HuH-7.5 (cell line): ENCODE measurements at regions not wholly inside any gene's neighbourhood (a gene's known extent, or its start where the extent isn't known, plus 50 kb on each side); places are given as distances from the start of the nearest gene placed in this dataset.
"Not testable (repeated sequence)": the region's sequence is repeated elsewhere in the genome, so short reads cannot be mapped to it uniquely, and the experiment has no call there.

ENCODE experiments used
- DNase-seq: peaks from one replicate; pipeline ENCODE4 v3.0.0; 2011; ENCODE audit warnings: low spot score

DNA sequence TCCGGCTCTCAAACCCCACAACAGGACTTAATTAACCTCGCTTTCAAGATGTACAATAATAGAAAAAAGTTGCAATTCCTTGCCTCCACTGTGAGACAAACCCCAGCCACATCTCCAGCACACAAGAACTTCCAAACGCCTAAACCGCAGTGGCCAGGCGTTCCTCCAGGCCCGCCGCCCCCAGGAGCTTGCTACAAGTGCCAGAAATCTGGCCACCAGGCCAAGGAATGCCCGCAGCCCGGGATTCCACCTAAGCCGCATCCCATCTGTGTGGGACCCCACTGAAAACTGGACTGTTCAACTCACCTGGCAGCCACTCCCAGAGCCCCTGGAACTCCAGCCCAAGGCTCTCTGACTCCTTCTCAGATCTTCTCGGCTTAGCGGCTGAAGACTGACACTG, 262.5 kb downstream of the SMARCA2 start:
- not testable (repeated sequence) for DNase-seq

GRCh38 chr9:2279138-2279537, 264.0 kb downstream of the SMARCA2 start:
- DNase-seq: not testable (repeated sequence)

DNA sequence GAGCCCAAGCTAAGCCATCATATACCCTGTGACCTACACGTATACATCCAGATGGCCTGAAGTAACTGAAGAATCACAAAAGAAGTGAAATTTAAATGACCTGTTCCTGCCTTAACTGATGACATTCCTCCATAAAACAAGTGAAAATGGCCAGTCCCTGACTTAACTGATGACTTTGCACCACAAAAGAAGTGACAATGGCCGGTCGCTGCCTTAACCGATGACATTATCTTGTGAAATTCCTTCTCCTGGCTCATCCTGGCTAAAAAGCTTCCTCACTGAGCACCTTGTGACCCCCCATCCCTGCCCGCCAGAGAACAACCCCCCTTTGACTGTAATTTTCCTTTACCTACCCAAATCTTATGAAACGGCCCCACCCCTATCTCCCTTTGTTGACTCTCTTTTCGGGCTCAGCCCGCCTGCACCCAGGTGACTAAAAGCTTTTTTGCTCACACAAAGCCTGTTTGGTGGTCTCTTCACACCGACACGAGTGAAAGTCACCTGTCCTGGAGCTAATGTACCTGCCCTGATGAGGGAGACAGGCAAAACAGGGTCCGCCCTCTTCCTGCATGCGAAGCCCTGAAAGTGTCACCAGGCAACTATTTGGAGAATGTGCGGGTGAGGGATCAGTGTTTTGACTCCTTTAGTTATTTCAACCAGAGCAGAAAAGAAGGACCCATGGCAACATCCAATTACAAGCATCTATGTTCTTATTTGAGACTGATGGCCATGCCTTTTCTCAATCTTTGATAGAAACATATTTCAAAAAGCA, 266.1 kb downstream of the SMARCA2 start:
- DNase-seq: no peak

- no peak for DNase-seq
Measured at GRCh38 chr9:2281803-2282185, 266.6 kb downstream of the SMARCA2 start.

GRCh38 chr9:2284770-2285169, 269.6 kb downstream of the SMARCA2 start:
- no peak for DNase-seq

DNA sequence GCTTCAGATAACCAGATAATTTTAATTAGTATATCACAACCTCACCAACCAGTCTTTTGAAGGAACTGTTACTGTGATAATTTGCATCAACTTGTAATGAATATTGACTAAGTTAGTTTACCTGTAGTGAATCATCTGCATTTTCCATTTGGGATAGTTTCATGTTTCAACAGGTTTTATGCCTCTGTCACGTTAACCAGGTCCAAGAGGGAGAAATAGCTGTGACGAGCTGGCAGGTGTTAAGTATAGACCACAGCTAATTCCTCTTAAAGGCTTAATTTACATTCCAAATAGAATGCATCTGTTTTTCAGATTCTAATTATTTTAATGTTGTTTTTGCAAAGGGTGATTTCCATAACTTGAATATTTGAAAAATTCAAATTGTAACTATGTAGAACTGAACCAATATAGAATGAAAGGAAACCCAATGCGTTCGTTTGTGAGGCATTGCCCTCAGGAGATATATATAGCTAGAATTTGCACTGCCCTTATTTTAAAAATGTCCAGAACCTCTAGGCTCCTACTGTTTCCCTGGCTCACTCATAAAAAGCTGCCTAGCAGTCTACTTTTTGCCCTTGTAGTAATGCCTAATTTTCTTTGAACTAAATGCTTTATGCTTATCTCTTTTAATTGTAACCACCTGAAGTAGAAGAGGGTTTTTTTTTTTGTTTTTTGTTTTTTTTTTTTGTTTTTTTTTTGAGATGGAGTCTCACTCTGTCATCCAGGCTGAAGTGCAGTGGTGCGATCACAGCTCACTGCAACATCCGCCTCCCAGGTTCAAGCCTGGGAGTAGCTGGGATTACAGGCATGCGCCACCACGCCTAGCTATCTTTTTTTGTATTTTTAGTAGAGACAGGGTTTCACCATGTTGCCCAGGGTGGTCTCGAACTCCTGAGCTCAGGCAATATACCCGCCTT, 270.5 kb downstream of the SMARCA2 start:
- no peak for DNase-seq

- no peak for DNase-seq
Measured at GRCh38 chr9:2286333-2286705, 271.2 kb downstream of the SMARCA2 start.

DNA sequence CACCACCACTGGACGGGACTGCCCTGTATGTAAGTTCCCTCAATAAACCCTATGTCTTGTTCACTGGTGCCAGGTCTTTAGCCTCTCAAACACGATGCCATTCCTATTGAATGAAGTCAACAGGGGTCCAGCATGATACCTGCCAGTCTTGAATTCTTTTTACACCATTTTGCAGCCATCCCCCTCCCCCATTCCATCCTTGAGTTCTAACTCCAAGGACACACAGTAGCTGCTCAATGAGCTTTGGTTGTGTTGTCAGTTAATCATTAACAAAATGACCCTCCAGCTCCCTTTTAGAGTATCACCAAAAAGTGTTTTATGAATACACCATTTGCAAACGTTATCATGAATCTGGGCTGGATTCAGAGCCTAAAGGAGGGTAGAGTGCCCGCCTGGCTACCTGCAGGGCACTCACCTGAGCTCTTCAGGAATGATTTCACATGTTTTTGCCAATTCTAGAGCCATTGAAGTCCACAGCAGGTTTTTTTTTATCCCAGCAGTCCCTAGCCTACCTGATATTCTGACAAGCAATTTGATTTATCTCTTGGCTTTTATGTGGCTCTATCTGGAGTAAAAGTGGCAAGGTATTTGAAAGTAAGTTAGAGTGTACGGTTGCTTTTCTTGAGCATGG, 271.8 kb downstream of the SMARCA2 start:
- no peak for DNase-seq

DNA sequence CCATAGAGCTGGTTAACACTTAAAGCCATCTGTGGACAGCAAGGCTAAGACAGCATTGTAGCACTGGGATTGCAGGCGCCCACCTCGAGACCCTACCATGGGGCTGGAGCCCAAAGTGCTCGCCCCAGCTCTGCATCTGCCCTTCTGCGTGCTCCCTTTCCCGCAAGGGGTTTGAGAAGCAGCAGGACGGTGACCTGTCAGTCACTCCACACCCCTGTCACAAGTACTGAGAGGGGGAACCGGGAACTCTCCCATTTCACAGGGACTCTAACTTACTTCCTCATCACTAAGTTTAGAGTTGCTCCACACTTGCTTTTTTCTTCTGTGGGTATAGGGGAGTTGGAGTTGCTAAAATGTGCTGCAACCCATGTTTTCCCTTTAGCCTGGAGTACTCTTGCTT, 273.2 kb downstream of the SMARCA2 start:
- no peak for DNase-seq

DNA sequence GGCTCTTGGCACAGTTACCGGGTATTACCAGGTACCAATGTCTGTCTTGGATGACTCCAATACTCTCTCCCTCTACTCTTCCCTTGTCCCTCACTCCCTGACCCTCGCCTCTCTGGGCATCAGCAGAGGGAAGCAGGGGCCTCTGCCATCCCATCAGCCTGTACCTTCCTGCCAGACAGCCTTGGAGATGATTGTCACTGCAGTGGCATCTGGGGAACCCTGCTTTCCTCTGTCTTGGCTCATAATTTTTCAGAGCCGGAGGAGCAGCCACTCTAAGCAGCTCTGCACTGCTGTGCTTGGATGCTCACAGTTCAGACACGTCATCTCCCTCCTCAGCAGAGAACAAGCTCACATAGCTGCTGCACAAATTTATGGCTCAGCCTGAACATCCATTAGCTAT, 274.1 kb downstream of the SMARCA2 start:
- no peak for DNase-seq

GRCh38 chr9:2290382-2290781, 275.2 kb downstream of the SMARCA2 start:
- DNase-seq: no peak

- DNase-seq: no peak
Measured at GRCh38 chr9:2291980-2292704, 277.0 kb downstream of the SMARCA2 start.

DNA sequence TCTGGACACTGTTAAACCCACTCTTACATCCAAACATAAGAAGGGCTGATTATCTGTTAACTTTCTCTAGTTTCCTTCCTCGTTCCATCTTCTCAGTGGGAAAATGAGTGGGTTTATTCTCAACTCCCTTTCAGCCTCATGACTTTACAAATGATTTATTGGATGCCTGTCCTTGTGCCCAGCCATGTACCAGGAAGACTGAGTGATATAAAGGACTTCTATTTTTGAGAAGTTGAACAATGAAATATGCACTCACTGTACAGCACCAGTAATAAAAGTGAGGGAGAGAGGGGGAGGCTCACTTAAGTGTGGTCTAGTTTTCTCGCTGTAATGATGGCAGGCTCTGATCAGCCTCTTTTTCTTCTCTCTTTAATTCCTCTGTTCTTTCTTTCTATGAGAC, 277.6 kb downstream of the SMARCA2 start:
- no peak for DNase-seq

DNA sequence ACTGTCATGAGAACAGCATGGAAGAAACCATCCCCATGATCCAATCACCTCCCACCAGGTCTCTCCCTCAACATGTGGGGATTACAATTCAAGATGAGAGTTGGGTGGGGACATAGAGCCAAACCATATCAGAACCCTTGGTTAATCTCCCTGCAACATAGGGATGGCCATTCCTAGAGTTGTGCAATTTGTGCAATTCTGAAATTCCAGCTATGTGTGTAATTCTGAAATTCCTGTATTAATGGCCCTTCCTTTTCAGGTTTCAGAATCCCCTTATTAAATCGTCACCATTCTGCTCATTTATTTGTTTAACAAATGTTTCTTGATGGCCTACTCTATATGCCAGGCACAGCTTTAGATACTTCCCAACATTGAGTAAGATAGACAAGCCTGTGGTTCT, 282.6 kb downstream of the SMARCA2 start:
- DNase-seq: no peak

DNA sequence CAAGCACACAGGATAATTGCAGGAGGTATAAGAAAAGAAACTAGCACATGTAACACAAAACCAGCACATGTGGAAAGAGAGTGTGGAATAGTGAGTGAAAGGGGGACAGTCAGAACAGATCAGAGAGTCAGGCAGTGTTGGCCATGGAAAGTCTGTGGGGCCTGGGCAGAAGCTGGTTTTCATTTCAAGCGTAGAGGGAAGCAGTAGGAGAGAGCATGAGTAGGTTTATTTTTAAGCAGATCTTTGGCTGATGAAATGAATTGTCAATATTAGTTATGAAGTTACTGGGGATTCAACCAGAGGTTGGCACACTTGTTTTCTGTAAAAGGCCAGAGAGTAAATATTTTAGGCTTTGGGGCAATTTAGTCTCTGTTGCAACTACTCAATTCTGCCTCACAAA, 283.1 kb downstream of the SMARCA2 start:
- no peak for DNase-seq

GRCh38 chr9:2299156-2299842, 284.2 kb downstream of the SMARCA2 start:
- DNase-seq: no peak

DNA sequence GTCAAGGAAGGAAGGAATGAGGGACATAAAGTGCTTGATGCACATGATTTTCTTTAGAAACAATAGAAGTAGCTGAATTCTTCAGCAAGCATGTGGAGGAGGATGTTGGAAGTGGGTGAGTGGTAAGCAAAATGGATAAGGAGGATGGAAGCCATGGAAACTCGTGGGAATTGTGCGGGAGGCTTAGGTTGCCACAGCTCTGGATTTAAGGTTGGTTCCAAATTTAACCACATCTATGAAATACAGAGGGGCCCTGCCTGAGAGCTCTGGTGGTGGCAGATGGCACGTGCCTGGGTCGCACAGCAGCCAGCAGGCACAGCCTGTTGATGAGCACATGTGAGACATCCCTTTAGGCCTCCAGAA, 284.7 kb downstream of the SMARCA2 start:
- DNase-seq: no peak

- no peak for DNase-seq
Measured at GRCh38 chr9:2300325-2300724, 285.2 kb downstream of the SMARCA2 start.

DNA sequence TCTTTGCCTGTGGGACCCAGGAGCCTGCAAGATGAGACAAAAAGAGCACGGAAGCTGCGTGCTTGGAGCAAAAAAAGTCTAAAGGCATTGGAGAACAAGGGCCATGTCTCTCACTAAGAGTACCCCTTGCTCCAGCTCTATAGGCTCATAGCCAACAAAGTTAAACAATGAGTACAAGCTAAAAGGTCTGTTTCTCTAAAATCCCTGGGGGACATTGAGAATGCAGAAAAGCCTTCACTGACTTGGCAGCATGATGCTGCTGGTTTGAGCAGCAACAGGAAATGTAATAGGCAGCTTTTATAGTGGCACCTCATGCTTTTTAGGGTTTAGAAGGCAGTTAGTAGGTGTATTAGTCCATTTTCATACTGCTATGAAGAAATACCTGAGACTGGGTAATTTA, 287.5 kb downstream of the SMARCA2 start:
- DNase-seq: no peak

DNA sequence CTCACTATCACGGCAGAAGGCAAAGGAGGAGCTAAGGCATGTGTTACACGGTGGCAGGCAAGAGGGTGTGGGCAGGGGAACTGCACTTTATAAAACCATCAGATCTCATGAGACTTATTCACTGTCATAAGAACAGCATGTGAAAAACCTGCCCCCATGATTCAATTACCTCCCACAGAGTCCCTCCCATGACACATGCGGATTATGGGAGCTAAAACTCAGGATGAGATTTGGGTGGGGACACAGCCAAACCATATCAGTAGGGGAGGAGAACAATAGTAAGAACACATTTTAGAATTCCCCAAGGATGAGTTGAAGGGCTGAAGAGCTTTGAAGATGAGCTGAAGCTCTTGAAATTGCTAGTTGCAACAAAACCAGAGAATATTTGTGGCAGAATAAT, 287.9 kb downstream of the SMARCA2 start:
- no peak for DNase-seq

DNA sequence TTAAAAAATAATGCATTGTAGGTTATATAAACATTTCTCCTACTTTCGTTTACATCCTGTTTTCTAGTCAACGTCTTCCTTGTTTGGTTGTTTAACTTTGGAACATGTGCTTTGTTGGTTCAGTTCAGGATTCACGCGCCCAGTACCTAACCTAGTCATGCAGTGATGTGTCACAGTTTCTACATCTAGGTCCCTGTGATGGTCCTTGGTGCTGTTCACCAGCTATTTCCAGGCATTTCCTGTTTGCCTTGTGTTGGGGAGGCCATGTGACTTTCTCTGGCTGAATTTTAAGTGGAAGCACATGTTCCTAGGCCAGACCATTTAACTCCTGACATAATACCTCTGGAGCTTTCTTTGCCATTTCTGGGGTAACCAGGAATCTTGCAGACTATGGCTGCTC, 292.3 kb downstream of the SMARCA2 start:
- no peak for DNase-seq

DNA sequence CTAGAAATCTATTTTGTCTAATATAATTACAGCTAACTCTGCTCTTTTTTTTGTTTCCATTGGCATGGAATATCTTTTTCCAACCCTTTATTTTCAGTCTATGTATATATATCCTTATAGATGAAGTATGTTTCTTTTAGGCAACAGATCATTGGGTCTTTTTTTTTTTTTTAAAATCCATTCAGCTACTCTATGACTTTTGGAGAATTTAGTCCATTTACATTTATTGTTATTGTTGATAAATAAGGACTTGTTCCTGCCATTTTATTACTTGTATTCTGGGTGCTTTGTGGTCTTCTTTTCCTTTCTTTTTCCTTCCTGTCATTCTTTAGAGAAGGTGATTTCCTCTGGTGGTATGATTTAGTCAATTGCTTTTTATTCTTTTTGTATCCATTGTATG, 296.8 kb downstream of the SMARCA2 start:
- no peak for DNase-seq
